WTC11 (cell line): ENCODE measurements at regions not wholly inside any gene's neighbourhood (a gene's known extent, or its start where the extent isn't known, plus 50 kb on each side); places are given as distances from the start of the nearest gene placed in this dataset.
"Not testable (repeated sequence)": the region's sequence is repeated elsewhere in the genome, so short reads cannot be mapped to it uniquely, and the experiment has no call there.

Source experiments
- ATAC-seq: fragments of 200-7000 bp; cut with Tn5 transposase; 2 replicates; pipeline ENCODE4 v1.10.0; 2021; ENCODE audit warnings: mild to moderate bottlenecking, moderate library complexity
- CTCF ChIA-PET: fragments of 300-600 bp; sonication (Branson Sonifier 250); formaldehyde crosslinking; loops from one replicate; lab custom pipeline; 2021; ENCODE audit warnings: antibody characterized with exemption; lab: Charles Lee
- POLR2A ChIA-PET: fragments of 350-600 bp; sonication (Branson Sonifier 250); formaldehyde crosslinking; loops from one replicate; lab custom pipeline; 2021; ENCODE audit warnings: antibody characterized with exemption; lab: Charles Lee
- DNase-seq: peaks from one replicate; pipeline ENCODE4 v3.0.0; 2021; ENCODE audit warnings: low spot score
- H3K27ac Mint-ChIP-seq: 2 replicates; pipeline ENCODE4 v1.8.0; 2021; ENCODE audit warnings: mixed read lengths
- H3K27me3 Mint-ChIP-seq: 2 replicates; pipeline ENCODE4 v1.8.0; 2021; ENCODE audit warnings: low read depth, mild to moderate bottlenecking, moderate library complexity, mixed read lengths
- H3K36me3 Mint-ChIP-seq: 2 replicates; pipeline ENCODE4 v1.8.0; 2021; ENCODE audit warnings: mixed read lengths
- H3K4me1 Mint-ChIP-seq: 2 replicates; pipeline ENCODE4 v1.8.0; 2022; ENCODE audit warnings: mixed read lengths
- H3K4me3 Mint-ChIP-seq: 2 replicates; pipeline ENCODE4 v1.8.0; 2021; ENCODE audit warnings: mild to moderate bottlenecking, moderate library complexity, mixed read lengths
- H3K9me3 Mint-ChIP-seq: 2 replicates; pipeline ENCODE4 v1.8.0; 2021; ENCODE audit warnings: mixed read lengths
- AR ChIP-seq: fragments of 250-450 bp; sonication (Bioruptor Pico); IDR thresholded peaks from 2 replicates; pipeline ENCODE4 v1.9.0; 2021; ENCODE audit warnings: mild to moderate bottlenecking
- CREB1 ChIP-seq: sonication (generic); formaldehyde crosslinking; IDR thresholded peaks from 2 replicates; pipeline ENCODE4 v1.8.0; 2023; ENCODE audit warnings: mild to moderate bottlenecking, missing genetic modification reagents
- E2F4 ChIP-seq: sonication (generic); formaldehyde crosslinking; IDR thresholded peaks from 2 replicates; pipeline ENCODE4 v1.8.1; 2022; ENCODE audit warnings: low read depth, mild to moderate bottlenecking, moderate library complexity, missing genetic modification reagents, borderline replicate concordance
- ESRRA ChIP-seq: sonication (generic); formaldehyde crosslinking; IDR thresholded peaks from 2 replicates; pipeline ENCODE4 v1.8.1; 2022; ENCODE audit warnings: mild to moderate bottlenecking, missing genetic modification reagents, borderline replicate concordance
- FOXP4 ChIP-seq: sonication (generic); formaldehyde crosslinking; IDR thresholded peaks from 2 replicates; pipeline ENCODE4 v1.8.0; 2022; ENCODE audit warnings: mild to moderate bottlenecking, missing genetic modification reagents
- GABPB1 ChIP-seq: sonication (generic); formaldehyde crosslinking; IDR thresholded peaks from 2 replicates; pipeline ENCODE4 v1.8.1; 2023; ENCODE audit warnings: mild to moderate bottlenecking, missing genetic modification reagents
- HMGA2 ChIP-seq: fragments of 250-450 bp; sonication (Bioruptor Pico); IDR thresholded peaks from 2 replicates; pipeline ENCODE4 v1.4.0; 2021; ENCODE audit warnings: mild to moderate bottlenecking, moderate library complexity
- JAZF1 ChIP-seq: fragments of 250-450 bp; sonication (Bioruptor Pico); IDR thresholded peaks from 2 replicates; pipeline ENCODE4 v1.9.0; 2021; ENCODE audit warnings: moderate library complexity, mild to moderate bottlenecking, inconsistent platforms
- MLX ChIP-seq: sonication (generic); formaldehyde crosslinking; IDR thresholded peaks from 2 replicates; pipeline ENCODE4 v1.8.1; 2023; ENCODE audit warnings: mild to moderate bottlenecking, missing genetic modification reagents, moderate library complexity
- NR3C1 ChIP-seq: sonication (generic); formaldehyde crosslinking; conservative IDR thresholded peaks from 2 replicates; pipeline ENCODE4 v1.8.1; 2023; ENCODE audit warnings: low read depth, mild to moderate bottlenecking, missing genetic modification reagents
- TEAD4 ChIP-seq: sonication (generic); formaldehyde crosslinking; IDR thresholded peaks from 2 replicates; pipeline ENCODE4 v1.8.0; 2022; ENCODE audit warnings: mild to moderate bottlenecking, missing genetic modification reagents
- ZBTB21 ChIP-seq: sonication (generic); formaldehyde crosslinking; IDR thresholded peaks from 2 replicates; pipeline ENCODE4 v1.8.1; 2023; ENCODE audit warnings: mild to moderate bottlenecking, missing genetic modification reagents, borderline replicate concordance
- ZBTB43 ChIP-seq: sonication (generic); formaldehyde crosslinking; IDR thresholded peaks from 2 replicates; pipeline ENCODE4 v1.8.1; 2023; ENCODE audit warnings: mild to moderate bottlenecking, missing genetic modification reagents
- ZNF121 ChIP-seq: sonication (generic); formaldehyde crosslinking; IDR thresholded peaks from 2 replicates; pipeline ENCODE4 v1.8.0; 2023; ENCODE audit warnings: missing genetic modification reagents
- ZNF263 ChIP-seq: sonication (generic); formaldehyde crosslinking; IDR thresholded peaks from 2 replicates; pipeline ENCODE4 v1.8.1; 2022; ENCODE audit warnings: low read depth, mild to moderate bottlenecking, moderate library complexity, missing genetic modification reagents
- ZNF317 ChIP-seq: sonication (generic); formaldehyde crosslinking; IDR thresholded peaks from 2 replicates; pipeline ENCODE4 v1.8.1; 2023; ENCODE audit warnings: low read depth, mild to moderate bottlenecking, moderate library complexity, missing genetic modification reagents, borderline replicate concordance
- ZNF416 ChIP-seq: fragments of 250-450 bp; sonication (Bioruptor Pico); IDR thresholded peaks from 2 replicates; pipeline ENCODE4 v1.9.0; 2021; ENCODE audit warnings: mild to moderate bottlenecking, inconsistent platforms
- ZNF671 ChIP-seq: fragments of 250-450 bp; sonication (Bioruptor Pico); IDR thresholded peaks from 2 replicates; pipeline ENCODE4 v1.8.0; 2021; ENCODE audit warnings: mild to moderate bottlenecking

GRCh38 chr5:27854243-27854852 lies 816.0 kb upstream of the CDH9 start:
- POLR2A ChIA-PET = interaction anchor here (0.5 kb wide), 1 partner anchor 589 kb away, joined by 3 read pairs; no protein-coding TSS in a partner anchor
- Mint-ChIP-seq H3K4me1 (no peaks in the 10 kb centered on the region), H3K27ac (no peak overlapping the region), H3K27me3 (no peaks in the 10 kb centered on the region), H3K9me3 (peaks cover 27% of the 10 kb centered on the region), H3K36me3 (peaks cover 5% of the 10 kb centered on the region), H3K4me3 (no peak overlapping the region)
- CTCF ChIA-PET = no interaction called here
- ATAC-seq (no peak), DNase-seq (no peak)
- TF ChIP-seq ESRRA (CRISPR knock-in tag) (no peak), ZNF121 (CRISPR knock-in tag) (no peak), ZNF671 (CRISPR knock-in tag) (no peak), NR3C1 (CRISPR knock-in tag) (no peak), ZNF263 (CRISPR knock-in tag) (no peak), ZBTB21 (CRISPR knock-in tag) (no peak), FOXP4 (CRISPR knock-in tag) (no peak), ZNF416 (CRISPR knock-in tag) (no peak), ZBTB43 (CRISPR knock-in tag) (no peak), JAZF1 (CRISPR knock-in tag) (no peak), GABPB1 (CRISPR knock-in tag) (no peak), HMGA2 (CRISPR knock-in tag) (no peak), TEAD4 (CRISPR knock-in tag) (no peak)

GRCh38 chr5:27845248-27845647 lies 806.9 kb upstream of the CDH9 start:
- H3K9me3 Mint-ChIP-seq = peaks cover 42% of the 10 kb centered on the region
- ChIA-PET CTCF (no interaction called here), POLR2A (no interaction called here)
- H3K4me3 Mint-ChIP-seq = no peak overlapping the region
- no peak overlapping the region for H3K27ac Mint-ChIP-seq
- TF ChIP-seq MLX (CRISPR knock-in tag) (no peak), CREB1 (no peak), AR (CRISPR knock-in tag) (no peak), E2F4 (CRISPR knock-in tag) (no peak), ZNF317 (CRISPR knock-in tag) (no peak)
- DNase-seq = no peak
- H3K4me1 Mint-ChIP-seq = no peaks in the 10 kb centered on the region
- no peaks in the 10 kb centered on the region for H3K36me3 Mint-ChIP-seq
- H3K27me3 Mint-ChIP-seq = no peaks in the 10 kb centered on the region; the same call in none of the 2 replicates
- ATAC-seq = no peak

- POLR2A ChIA-PET, H3K27me3 Mint-ChIP-seq, H3K4me1 Mint-ChIP-seq, H3K4me3 Mint-ChIP-seq, ATAC-seq, DNase-seq, CTCF ChIA-PET, H3K27ac Mint-ChIP-seq, H3K36me3 Mint-ChIP-seq: not testable (repeated sequence)
- H3K9me3 Mint-ChIP-seq = peaks cover 19% of the 10 kb centered on the region
Observed at GRCh38 chr5:27836704-27837103, 798.3 kb upstream of the CDH9 start.
